Small intestine (tissue), 7 donors: ENCODE measurements at regions not wholly inside any gene's neighbourhood (a gene's known extent, or its start where the extent isn't known, plus 50 kb on each side); places are given as distances from the start of the nearest gene placed in this dataset.

Experiments used
- DNase-seq, 2 donors: peaks; one replicate each; pipeline versions ENCODE4 v3.0.0 to v3.0.0-alpha.2; 2013
- FAIRE-seq: peaks from 2 replicates; lab custom pipeline; 2012; peaks lifted over from hg19 to GRCh38; lab: Jason Lieb, UNC
- H3K27ac ChIP-seq, 3 donors: one replicate each; pipeline ENCODE4 v1.5.1; 2013; ENCODE audit warnings: low read length in 2 of 3, mild to moderate bottlenecking in 2 of 3, control low read depth in 1 of 3, inconsistent platforms in 1 of 3, low read depth in 1 of 3, moderate library complexity in 1 of 3
- H3K27me3 ChIP-seq, 3 donors: one replicate each; pipeline ENCODE4 v1.6.1; 2013; ENCODE audit warnings: low read length in 3 of 3, inconsistent platforms in 1 of 3; ENCODE audit not compliant: control insufficient read depth in 3 of 3, insufficient read depth in 3 of 3
- H3K36me3 ChIP-seq, 3 donors: one replicate each; pipeline ENCODE4 v1.6.1; 2013; ENCODE audit warnings: low read length in 3 of 3, inconsistent platforms in 1 of 3, low read depth in 1 of 3, mild to moderate bottlenecking in 1 of 3, moderate library complexity in 1 of 3; ENCODE audit not compliant: control insufficient read depth in 3 of 3, insufficient read depth in 2 of 3
- H3K4me1 ChIP-seq, 3 donors: one replicate each; pipeline ENCODE4 v1.6.1; 2013; ENCODE audit warnings: low read length in 2 of 3, inconsistent platforms in 1 of 3, low read depth in 1 of 3, mild to moderate bottlenecking in 1 of 3, moderate library complexity in 1 of 3; ENCODE audit not compliant: control insufficient read depth in 3 of 3, insufficient read depth in 2 of 3
- H3K4me3 ChIP-seq, 3 donors: one replicate each; pipeline ENCODE4 v1.5.1; 2013; ENCODE audit warnings: low read length in 3 of 3, control low read depth in 1 of 3, inconsistent platforms in 1 of 3, low read depth in 1 of 3, mild to moderate bottlenecking in 1 of 3, moderate library complexity in 1 of 3
- H3K9me3 ChIP-seq, 2 donors: one replicate each; pipeline ENCODE4 v1.6.1; 2013; ENCODE audit warnings: low read depth in 1 of 2, low read length in 1 of 2; ENCODE audit not compliant: control insufficient read depth in 2 of 2, insufficient read depth in 1 of 2
- WGBS, 3 donors: extraction: QIAGEN DNeasy Blood & Tissue Kit; methylation state at CpG; one replicate each; pipeline ENCODE4 v1.1.7; 2013; 5-methylcytosine and 5-hydroxymethylcytosine counted together
- donor health status: healthy with polysubstance abuse.
- donor health status: control.
- donor health status: control.
- donor health status: Bipolar disorder and iron deficiency.
- donor health status: healthy.

- H3K4me3 ChIP-seq, result no peak overlapping the region
- H3K27ac ChIP-seq, result no peak overlapping the region
- DNase-seq, result no peak
- H3K9me3 ChIP-seq, result no peaks in the 10 kb centered on the region
- no peak for FAIRE-seq
- WGBS, 3 donors, result 79 to 82% (median 82%) methylated on average over 3 of the region's 3 CpGs
- no peaks in the 10 kb centered on the region for H3K36me3 ChIP-seq
- H3K27me3 ChIP-seq, result no peaks in the 10 kb centered on the region
- no peaks in the 10 kb centered on the region for H3K4me1 ChIP-seq
These were observed 465.3 kb downstream of the EIPR1 start for GRCh38 chr2:2912293-2912692.

- no peaks in the 10 kb centered on the region for H3K4me1 ChIP-seq
- H3K9me3 ChIP-seq, result no peaks in the 10 kb centered on the region
- no peaks in the 10 kb centered on the region for H3K27me3 ChIP-seq
- FAIRE-seq (no peak), DNase-seq (no peak)
- WGBS, 3 donors, result 89 to 90% (median 90%) methylated on average over 7 of the region's 7 CpGs
- no peak overlapping the region for H3K27ac ChIP-seq
- no peaks in the 10 kb centered on the region for H3K36me3 ChIP-seq
- H3K4me3 ChIP-seq, result no peak overlapping the region
These were observed 467.4 kb downstream of the EIPR1 start for GRCh38 chr2:2910259-2910658.

- Histone ChIP-seq H3K4me3 (no peak overlapping the region), H3K4me1 (no peaks in the 10 kb centered on the region), H3K27ac (no peak overlapping the region), H3K36me3 (no peaks in the 10 kb centered on the region), H3K9me3 (no peaks in the 10 kb centered on the region), H3K27me3 (no peaks in the 10 kb centered on the region)
- WGBS, 3 donors, result 81 to 86% (median 85%) methylated on average over 23 of the region's 23 CpGs
- no peak for FAIRE-seq
- no peak for DNase-seq
These were observed 468.3 kb downstream of the EIPR1 start for GRCh38 chr2:2909086-2910035.

GRCh38 chr2:2906091-2906490, 471.5 kb downstream of the EIPR1 start:
- Histone ChIP-seq H3K27me3 (no peaks in the 10 kb centered on the region), H3K9me3 (no peaks in the 10 kb centered on the region), H3K4me1 (no peaks in the 10 kb centered on the region), H3K36me3 (no peaks in the 10 kb centered on the region), H3K27ac (no peak overlapping the region), H3K4me3 (no peak overlapping the region)
- WGBS, 3 donors, result 82 to 88% (median 87%) methylated on average over 7 of the region's 7 CpGs
- DNase-seq, result no peak
- no peak for FAIRE-seq

- no peaks in the 10 kb centered on the region for H3K4me1 ChIP-seq
- no peak overlapping the region for H3K27ac ChIP-seq
- WGBS, 3 donors, result 77 to 81% (median 80%) methylated on average over 14 to 15 of the region's 16 CpGs
- H3K36me3 ChIP-seq, result no peaks in the 10 kb centered on the region
- DNase-seq, result no peak
- no peaks in the 10 kb centered on the region for H3K9me3 ChIP-seq
- no peak for FAIRE-seq
- H3K27me3 ChIP-seq, result no peaks in the 10 kb centered on the region
- no peak overlapping the region for H3K4me3 ChIP-seq
These were observed 472.8 kb downstream of the EIPR1 start for GRCh38 chr2:2904721-2905350.

- no peaks in the 10 kb centered on the region for H3K36me3 ChIP-seq
- no peak overlapping the region for H3K27ac ChIP-seq
- WGBS, 3 donors, result 81 to 85% (median 82%) methylated on average over 8 of the region's 8 CpGs
- H3K4me3 ChIP-seq, result no peak overlapping the region
- FAIRE-seq, result no peak
- no peak for DNase-seq
- no peaks in the 10 kb centered on the region for H3K4me1 ChIP-seq
- H3K9me3 ChIP-seq, result no peaks in the 10 kb centered on the region
- no peaks in the 10 kb centered on the region for H3K27me3 ChIP-seq
These were observed 474.9 kb downstream of the EIPR1 start for GRCh38 chr2:2902547-2903281.

- Histone ChIP-seq H3K27me3 (no peaks in the 10 kb centered on the region), H3K4me1 (no peaks in the 10 kb centered on the region), H3K36me3 (no peaks in the 10 kb centered on the region), H3K9me3 (no peaks in the 10 kb centered on the region), H3K4me3 (no peak overlapping the region), H3K27ac (no peak overlapping the region)
- DNase-seq (no peak), FAIRE-seq (no peak)
- WGBS, 3 donors, result 42 to 46% (median 43%) methylated on average over 13 of the region's 13 CpGs
These were observed 476.0 kb downstream of the EIPR1 start for GRCh38 chr2:2901384-2902345.
